Aorta (tissue), 5 donors: ENCODE measurements at regions not wholly inside any gene's neighbourhood (a gene's known extent, or its start where the extent isn't known, plus 50 kb on each side); places are given as distances from the start of the nearest gene placed in this dataset.

Experiments used
- ATAC-seq: fragments of 200-7000 bp; cut with Tn5 transposase; one replicate; pipeline ENCODE4 v1.9.1; 2022; ENCODE audit warnings: moderate library complexity; ENCODE audit not compliant: low FRiP score
- DNase-seq, 2 donors: peaks; one replicate each; pipeline ENCODE4 v3.0.0-alpha.2; 2020
- H3K27ac ChIP-seq, 2 donors: one replicate each; pipeline ENCODE4 v1.5.1; 2013; ENCODE audit warnings: low read length in 2 of 2, mild to moderate bottlenecking in 2 of 2, moderate library complexity in 2 of 2, control low read depth in 1 of 2, inconsistent platforms in 1 of 2, low read depth in 1 of 2
- H3K27me3 ChIP-seq, 2 donors: one replicate each; pipeline ENCODE4 v1.6.1; 2013; ENCODE audit warnings: control low read depth in 1 of 2, low read length in 1 of 2, mild to moderate bottlenecking in 1 of 2, moderate library complexity in 1 of 2; ENCODE audit not compliant: insufficient read depth in 2 of 2, control insufficient read depth in 1 of 2
- H3K36me3 ChIP-seq, 2 donors: one replicate each; pipeline ENCODE4 v1.6.1; 2013; ENCODE audit warnings: control low read depth in 1 of 2, low read length in 1 of 2, mild to moderate bottlenecking in 1 of 2; ENCODE audit not compliant: insufficient read depth in 2 of 2, control insufficient read depth in 1 of 2
- H3K4me1 ChIP-seq, 2 donors: one replicate each; pipeline ENCODE4 v1.6.1; 2013; ENCODE audit warnings: low read length in 2 of 2, control low read depth in 1 of 2, mild to moderate bottlenecking in 1 of 2, moderate library complexity in 1 of 2; ENCODE audit not compliant: insufficient read depth in 2 of 2, control insufficient read depth in 1 of 2
- H3K4me3 ChIP-seq, 2 donors: one replicate each; pipeline ENCODE4 v1.5.1; 2013; ENCODE audit warnings: low read length in 2 of 2, control low read depth in 1 of 2, mild to moderate bottlenecking in 1 of 2
- H3K9me3 ChIP-seq: one replicate; pipeline ENCODE4 v1.6.1; 2013; ENCODE audit warnings: mild to moderate bottlenecking, low read length; ENCODE audit not compliant: control insufficient read depth
- WGBS, 2 donors: extraction: QIAGEN DNeasy Blood & Tissue Kit; methylation state at CpG; one replicate each; pipeline ENCODE4 v1.1.7; 2013; 5-methylcytosine and 5-hydroxymethylcytosine counted together
- intact Hi-C, 2 donors: fragments of 100-400 bp; cut with DNase I; formaldehyde crosslinking; loops; one replicate each; pipeline versions ENCODE4 v1.14.2 to v1.15.0; 2022
- donor health status: healthy with polysubstance abuse.
- donor health status: Bipolar disorder and iron deficiency.
- donor health status: DM: no; HTN: no; CAD: no.
- donor health status: DM: no; HTN: no; CAD: no.
- donor health status: DM: yes; HTN: yes; CAD: no.

- ATAC-seq (no peak), DNase-seq (no peak)
- Histone ChIP-seq H3K4me3 (no peak overlapping the region), H3K27me3 (no peaks in the 10 kb centered on the region), H3K4me1 (no peaks in the 10 kb centered on the region), H3K36me3 (no peaks in the 10 kb centered on the region), H3K9me3 (no peaks in the 10 kb centered on the region), H3K27ac (no peak overlapping the region)
- intact Hi-C loops = no loop called here
- 52 to 53% methylated on average over 9 of the region's 9 CpGs for WGBS, 2 donors
Measured at GRCh38 chr10:8146650-8147049, 92.2 kb downstream of the GATA3 start.

GRCh38 chr10:8149991-8150390 lies 95.5 kb downstream of the GATA3 start:
- intact Hi-C loops = no loop called here
- WGBS, 2 donors = 84 to 86% methylated on average over 12 of the region's 12 CpGs
- Histone ChIP-seq H3K27ac (no peak overlapping the region), H3K27me3 (no peaks in the 10 kb centered on the region), H3K9me3 (no peaks in the 10 kb centered on the region), H3K4me3 (no peak overlapping the region), H3K36me3 (no peaks in the 10 kb centered on the region), H3K4me1 (no peaks in the 10 kb centered on the region)
- no peak for DNase-seq
- ATAC-seq = no peak

- no peak overlapping the region for H3K4me3 ChIP-seq
- 27 to 34% methylated on average over 7 of the region's 7 CpGs for whole genome bisulfite sequencing, 2 donors
- no peak overlapping the region for H3K27ac ChIP-seq
- intact Hi-C loops = no loop called here
- no peaks in the 10 kb centered on the region for H3K36me3 ChIP-seq
- H3K27me3 ChIP-seq = no peaks in the 10 kb centered on the region
- no peaks in the 10 kb centered on the region for H3K9me3 ChIP-seq
- ATAC-seq (no peak), DNase-seq (no peak)
- no peaks in the 10 kb centered on the region for H3K4me1 ChIP-seq
Measured at GRCh38 chr10:8150401-8150905, 96.0 kb downstream of the GATA3 start.

GRCh38 chr10:8151086-8151485 lies 96.6 kb downstream of the GATA3 start:
- Histone ChIP-seq H3K4me1 (no peaks in the 10 kb centered on the region), H3K4me3 (no peak overlapping the region), H3K27me3 (no peaks in the 10 kb centered on the region), H3K27ac (no peak overlapping the region), H3K36me3 (no peaks in the 10 kb centered on the region), H3K9me3 (no peaks in the 10 kb centered on the region)
- DNase-seq (no peak), ATAC-seq (no peak)
- intact Hi-C loops = no loop called here
- WGBS, 2 donors = 64 to 65% methylated on average over 4 of the region's 4 CpGs

- no peak for DNase-seq
- intact Hi-C loops = no loop called here
- Histone ChIP-seq H3K9me3 (no peaks in the 10 kb centered on the region), H3K27me3 (no peaks in the 10 kb centered on the region), H3K4me3 (no peak overlapping the region), H3K36me3 (no peaks in the 10 kb centered on the region), H3K4me1 (no peaks in the 10 kb centered on the region), H3K27ac (no peak overlapping the region)
- 93% methylated on average over 4 of the region's 4 CpGs for WGBS, 2 donors
- peak; percentile 26 for ATAC-seq
Measured at GRCh38 chr10:8156918-8157317, 102.4 kb downstream of the GATA3 start.

- no peak overlapping the region for H3K27ac ChIP-seq
- no peaks in the 10 kb centered on the region for H3K4me1 ChIP-seq
- DNase-seq = no peak
- ATAC-seq = no peak
- intact Hi-C loops = no loop called here
- no peaks in the 10 kb centered on the region for H3K27me3 ChIP-seq
- H3K4me3 ChIP-seq = no peak overlapping the region
- H3K36me3 ChIP-seq = no peaks in the 10 kb centered on the region
- 32 to 50% methylated on average over 9 of the region's 9 CpGs for WGBS, 2 donors
- H3K9me3 ChIP-seq = no peaks in the 10 kb centered on the region
Measured at GRCh38 chr10:8158193-8159071, 103.9 kb downstream of the GATA3 start.

GRCh38 chr10:8159341-8160165 lies 105.1 kb downstream of the GATA3 start:
- no peak overlapping the region for H3K4me3 ChIP-seq
- H3K27me3 ChIP-seq = no peaks in the 10 kb centered on the region
- no peak overlapping the region for H3K27ac ChIP-seq
- no peak for DNase-seq
- 84 to 87% methylated on average over 9 of the region's 9 CpGs for WGBS, 2 donors
- no peaks in the 10 kb centered on the region for H3K36me3 ChIP-seq
- no peaks in the 10 kb centered on the region for H3K4me1 ChIP-seq
- no peak for ATAC-seq
- no peaks in the 10 kb centered on the region for H3K9me3 ChIP-seq
- intact Hi-C loops = no loop called here

GRCh38 chr10:8163824-8164223 lies 109.3 kb downstream of the GATA3 start:
- DNase-seq = no peak
- Histone ChIP-seq H3K4me3 (no peak overlapping the region), H3K36me3 (no peaks in the 10 kb centered on the region)

More at GRCh38 chr10:8163824-8164223, 109.3 kb downstream of the GATA3 start:
- 62 to 70% methylated on average over 2 of the region's 2 CpGs for WGBS, 2 donors
- intact Hi-C loops = no loop called here
- no peak for ATAC-seq
- H3K9me3 ChIP-seq = no peaks in the 10 kb centered on the region
- no peaks in the 10 kb centered on the region for H3K27me3 ChIP-seq
- H3K4me1 ChIP-seq = no peaks in the 10 kb centered on the region
- H3K27ac ChIP-seq = no peak overlapping the region
